AG08396 (cell line): ENCODE measurements at regions not wholly inside any gene's neighbourhood (a gene's known extent, or its start where the extent isn't known, plus 50 kb on each side); places are given as distances from the start of the nearest gene placed in this dataset.
"Not testable (repeated sequence)": the region's sequence is repeated elsewhere in the genome, so short reads cannot be mapped to it uniquely, and the experiment has no call there.

Source experiments
- DNase-seq: peaks from one replicate; pipeline ENCODE4 v3.0.0; 2012; ENCODE audit warnings: low spot score, mixed read lengths

- DNase-seq, result no peak
These were observed 103.6 kb downstream of the OTOL1 start for GRCh38 chr3:161600173-161600572.

GRCh38 chr3:161602475-161602874, 105.9 kb downstream of the OTOL1 start:
- no peak for DNase-seq

- DNase-seq, result no peak
These were observed 106.3 kb downstream of the OTOL1 start for GRCh38 chr3:161602918-161603317.

- DNase-seq, result no peak
These were observed 110.4 kb downstream of the OTOL1 start for GRCh38 chr3:161607056-161607455.

- no peak for DNase-seq
These were observed 122.7 kb downstream of the OTOL1 start for GRCh38 chr3:161619351-161619750.

GRCh38 chr3:161630794-161631193, 134.2 kb downstream of the OTOL1 start:
- DNase-seq, result no peak

GRCh38 chr3:161631536-161631935, 134.9 kb downstream of the OTOL1 start:
- no peak for DNase-seq

- DNase-seq, result no peak
These were observed 141.0 kb downstream of the OTOL1 start for GRCh38 chr3:161637559-161637958.

- not testable (repeated sequence) for DNase-seq
These were observed 142.5 kb downstream of the OTOL1 start for GRCh38 chr3:161639095-161639494.

- DNase-seq, result no peak
These were observed 143.6 kb downstream of the OTOL1 start for GRCh38 chr3:161640181-161640580.

- DNase-seq, result no peak
These were observed 144.7 kb downstream of the OTOL1 start for GRCh38 chr3:161641287-161641686.

GRCh38 chr3:161644891-161645635, 148.5 kb downstream of the OTOL1 start:
- DNase-seq, result no peak

- no peak for DNase-seq
These were observed 151.4 kb downstream of the OTOL1 start for GRCh38 chr3:161647936-161648470.

- DNase-seq, result no peak
These were observed 153.4 kb downstream of the OTOL1 start for GRCh38 chr3:161649900-161650484.

- DNase-seq, result no peak
These were observed 161.2 kb downstream of the OTOL1 start for GRCh38 chr3:161657786-161658185.

GRCh38 chr3:161671141-161671540, 174.5 kb downstream of the OTOL1 start:
- no peak for DNase-seq

GRCh38 chr3:161672478-161672877, 175.9 kb downstream of the OTOL1 start:
- DNase-seq, result no peak

- DNase-seq, result no peak
These were observed 177.3 kb downstream of the OTOL1 start for GRCh38 chr3:161673866-161674265.

GRCh38 chr3:161674402-161674801, 177.8 kb downstream of the OTOL1 start:
- no peak for DNase-seq

GRCh38 chr3:161681831-161682230, 185.2 kb downstream of the OTOL1 start:
- not testable (repeated sequence) for DNase-seq

- no peak for DNase-seq
These were observed 186.1 kb downstream of the OTOL1 start for GRCh38 chr3:161682715-161683114.

- DNase-seq, result no peak
These were observed 193.1 kb downstream of the OTOL1 start for GRCh38 chr3:161689584-161690298.

- no peak for DNase-seq
These were observed 193.7 kb downstream of the OTOL1 start for GRCh38 chr3:161690299-161690620.
